GM19023 (cell line): ENCODE measurements at regions not wholly inside any gene's neighbourhood (a gene's known extent, or its start where the extent isn't known, plus 50 kb on each side); places are given as distances from the start of the nearest gene placed in this dataset.
"Not testable (repeated sequence)": the region's sequence is repeated elsewhere in the genome, so short reads cannot be mapped to it uniquely, and the experiment has no call there.

Source experiments
- ATAC-seq: cut with Tn5 transposase; IDR thresholded peaks from one replicate; pipeline ENCODE4 v1.9.1; 2021; ENCODE audit warnings: mild to moderate bottlenecking, moderate library complexity; ENCODE audit not compliant: unreplicated experiment

DNA sequence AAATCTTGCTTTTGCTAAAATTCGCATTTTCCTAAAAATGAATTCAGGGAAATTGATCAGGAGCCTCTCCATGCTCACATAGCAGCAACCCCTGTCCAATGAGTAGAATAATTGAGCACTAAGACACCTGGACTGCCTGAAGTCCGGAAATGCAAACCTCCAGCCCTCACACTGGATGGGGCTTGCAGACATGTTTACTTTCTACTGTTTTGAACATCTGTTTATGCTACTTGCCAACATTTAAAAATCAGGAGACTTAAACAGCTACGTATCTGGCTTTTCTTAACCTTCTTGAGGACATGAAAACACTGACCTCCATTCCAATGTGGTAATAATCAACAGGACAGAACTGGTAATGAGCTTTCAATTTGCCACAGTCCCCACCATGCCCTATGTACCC, 184.4 kb downstream of the SHOX2 start:
- ATAC-seq = no peak

- no peak for ATAC-seq
Observed at GRCh38 chr3:157920822-157921700, 185.2 kb downstream of the SHOX2 start.

GRCh38 chr3:157919319-157919887, 186.8 kb downstream of the SHOX2 start:
- ATAC-seq = no peak

DNA sequence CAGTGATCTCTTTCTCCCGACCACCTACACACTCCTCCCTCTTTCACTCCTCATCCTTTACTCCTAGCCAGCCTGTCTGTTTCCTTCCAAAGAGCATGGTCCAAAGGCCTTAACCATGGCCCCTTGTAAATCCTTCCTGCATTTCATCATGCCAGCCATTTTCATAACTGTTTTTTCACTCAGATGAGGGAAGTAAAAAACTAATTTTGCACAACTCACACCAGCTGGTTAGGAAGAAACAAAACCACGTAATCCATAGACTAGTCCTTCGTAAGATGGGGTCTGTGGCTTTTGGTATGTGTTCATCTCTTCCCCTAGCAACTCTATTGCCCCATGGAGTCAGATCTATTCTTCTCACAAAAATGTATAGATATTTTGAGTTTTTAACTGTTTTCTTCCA, 187.8 kb downstream of the SHOX2 start:
- no peak for ATAC-seq

GRCh38 chr3:157916672-157917071, 189.5 kb downstream of the SHOX2 start:
- no peak for ATAC-seq

GRCh38 chr3:157914882-157915281, 191.3 kb downstream of the SHOX2 start:
- no peak for ATAC-seq

GRCh38 chr3:157913741-157914150, 192.5 kb downstream of the SHOX2 start:
- no peak for ATAC-seq

DNA sequence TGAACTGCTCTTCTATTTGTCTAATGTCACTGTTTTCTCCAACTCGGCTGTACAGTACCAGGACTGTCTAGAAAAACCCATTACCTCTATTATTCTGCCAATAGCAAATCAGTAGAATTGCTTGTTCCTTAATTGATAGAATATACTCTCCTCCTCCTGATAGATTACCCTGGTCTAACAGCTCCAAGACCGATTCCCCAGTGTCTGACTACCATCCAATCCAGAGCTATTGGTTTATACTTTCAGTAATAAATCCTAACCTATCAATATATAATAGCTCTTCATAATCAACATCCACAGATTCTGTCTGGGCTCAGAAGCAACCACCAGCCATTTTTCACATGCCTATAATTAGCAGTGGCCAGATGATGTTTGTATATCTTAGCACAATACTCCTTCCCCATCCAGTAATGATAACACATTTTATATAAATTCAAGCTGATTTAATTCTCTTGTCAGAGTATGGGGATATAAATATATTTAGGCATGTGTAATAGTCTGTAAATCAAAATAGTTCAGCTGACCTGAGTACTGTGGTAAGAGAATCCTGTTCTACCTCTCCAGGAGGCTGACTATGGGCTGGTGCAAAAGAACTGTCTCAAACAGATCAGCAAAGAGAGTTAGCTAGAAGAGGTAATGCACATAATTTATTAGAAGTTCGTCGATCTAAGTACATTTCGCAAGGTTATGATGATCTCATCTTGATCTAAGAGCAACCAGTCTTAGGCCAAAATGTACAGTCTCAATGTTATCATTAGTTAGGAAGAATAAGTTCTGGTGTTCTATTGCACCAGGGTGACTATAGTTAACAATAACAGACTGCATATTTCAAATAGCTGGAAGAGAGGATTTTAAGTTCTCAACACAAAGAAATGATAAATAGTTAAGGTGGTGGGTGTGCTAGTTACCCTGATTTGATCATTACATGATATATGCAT, 193.4 kb downstream of the SHOX2 start:
- ATAC-seq = no peak

DNA sequence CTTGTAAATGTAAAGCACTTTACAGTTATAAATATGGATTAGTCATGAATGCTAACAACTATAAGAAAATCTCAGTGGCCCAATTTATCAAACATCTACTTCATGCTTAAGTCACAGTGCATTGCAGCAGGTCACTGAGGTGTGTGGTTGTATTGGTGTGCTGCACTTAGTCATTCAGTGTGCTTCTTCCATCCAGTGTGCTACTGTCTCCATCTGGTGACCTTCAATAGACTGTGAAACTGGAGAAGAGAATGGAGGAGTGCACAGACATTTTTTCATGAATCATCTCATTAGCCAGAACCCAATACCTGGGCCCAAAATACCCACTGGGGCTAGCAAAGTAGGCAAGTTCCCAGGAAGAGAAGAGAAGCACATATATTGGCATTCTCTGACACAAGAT, 199.6 kb downstream of the SHOX2 start:
- no peak for ATAC-seq

- ATAC-seq = no peak
Observed at GRCh38 chr3:157905885-157906284, 200.3 kb downstream of the SHOX2 start.

- ATAC-seq = not testable (repeated sequence)
Observed at GRCh38 chr3:157902680-157903079, 203.5 kb downstream of the SHOX2 start.

GRCh38 chr3:157888040-157888439, 218.2 kb downstream of the SHOX2 start:
- no peak for ATAC-seq

DNA sequence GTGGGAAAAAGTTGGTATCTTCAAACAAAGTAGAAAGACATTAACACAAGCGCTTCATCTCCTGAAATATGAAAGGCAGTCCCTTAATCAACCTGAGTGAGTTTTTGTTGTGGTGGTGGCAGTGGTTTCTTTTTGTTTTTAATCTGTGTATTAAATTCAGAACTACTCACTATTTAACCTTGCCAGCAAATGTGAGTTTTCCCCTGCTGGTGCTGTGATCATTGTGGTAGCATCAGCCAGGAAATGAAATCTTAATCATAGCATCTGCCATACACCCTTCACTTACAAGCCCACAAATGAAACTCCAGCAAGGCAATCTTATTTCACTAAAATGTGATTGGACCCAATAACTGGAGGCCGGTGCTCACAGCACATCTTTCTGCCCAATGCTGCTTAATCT, 229.7 kb downstream of the SHOX2 start:
- no peak for ATAC-seq

- ATAC-seq = no peak
Observed at GRCh38 chr3:157872902-157873301, 233.3 kb downstream of the SHOX2 start.

- no peak for ATAC-seq
Observed at GRCh38 chr3:157871838-157872460, 234.3 kb downstream of the SHOX2 start.

GRCh38 chr3:157871248-157871647, 235.0 kb downstream of the SHOX2 start:
- ATAC-seq = no peak

DNA sequence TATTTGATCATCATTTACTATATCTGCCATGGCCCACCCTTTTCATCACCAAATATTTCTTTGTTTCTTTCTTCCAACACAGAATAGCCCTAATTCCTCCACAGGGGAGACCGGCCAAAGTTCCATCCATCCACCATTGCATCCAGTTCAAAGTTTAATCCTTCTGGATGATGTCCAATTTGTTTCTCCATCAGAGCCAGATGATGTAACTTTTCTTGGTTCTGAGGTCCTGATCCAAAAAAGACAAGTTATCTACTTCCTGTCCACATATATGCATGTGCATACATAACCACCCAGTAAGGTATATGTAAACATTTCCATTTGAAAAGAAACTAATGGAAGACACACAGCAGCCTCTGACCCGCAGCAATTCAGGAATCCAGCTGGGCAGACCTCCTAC, 237.3 kb downstream of the SHOX2 start:
- ATAC-seq = no peak

GRCh38 chr3:157868196-157868595, 238.0 kb downstream of the SHOX2 start:
- ATAC-seq = no peak

DNA sequence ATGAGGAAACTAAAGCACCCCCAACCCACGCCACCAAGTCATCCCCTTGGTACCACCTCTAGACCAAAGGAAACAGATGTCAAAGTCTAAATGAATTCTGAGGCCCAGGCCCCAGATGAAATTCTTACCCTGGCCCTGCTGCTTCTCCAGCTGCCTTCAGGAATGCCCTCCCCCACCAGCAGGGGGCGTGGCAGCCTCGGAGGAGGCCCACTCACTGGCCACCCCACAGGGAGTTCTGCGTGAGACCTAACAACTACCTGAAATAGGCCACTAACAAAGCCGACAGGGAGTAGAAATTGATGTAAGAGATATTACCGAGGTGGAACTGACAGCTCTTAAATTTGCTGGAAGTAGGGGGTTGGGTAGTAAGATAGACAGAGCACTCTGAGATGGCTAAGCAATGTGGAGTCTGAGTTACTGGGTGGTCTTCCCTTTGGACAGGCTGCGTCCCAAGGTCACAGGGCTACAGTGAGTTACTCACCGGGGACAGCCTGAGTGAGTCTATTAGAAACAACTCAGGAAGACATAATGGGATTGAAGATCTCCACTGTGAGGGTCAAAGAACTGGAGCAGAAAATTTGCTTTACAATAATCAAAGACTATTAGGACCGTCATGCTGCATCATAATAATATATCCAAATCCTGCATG, 240.7 kb downstream of the SHOX2 start:
- ATAC-seq = peak; percentile 89

DNA sequence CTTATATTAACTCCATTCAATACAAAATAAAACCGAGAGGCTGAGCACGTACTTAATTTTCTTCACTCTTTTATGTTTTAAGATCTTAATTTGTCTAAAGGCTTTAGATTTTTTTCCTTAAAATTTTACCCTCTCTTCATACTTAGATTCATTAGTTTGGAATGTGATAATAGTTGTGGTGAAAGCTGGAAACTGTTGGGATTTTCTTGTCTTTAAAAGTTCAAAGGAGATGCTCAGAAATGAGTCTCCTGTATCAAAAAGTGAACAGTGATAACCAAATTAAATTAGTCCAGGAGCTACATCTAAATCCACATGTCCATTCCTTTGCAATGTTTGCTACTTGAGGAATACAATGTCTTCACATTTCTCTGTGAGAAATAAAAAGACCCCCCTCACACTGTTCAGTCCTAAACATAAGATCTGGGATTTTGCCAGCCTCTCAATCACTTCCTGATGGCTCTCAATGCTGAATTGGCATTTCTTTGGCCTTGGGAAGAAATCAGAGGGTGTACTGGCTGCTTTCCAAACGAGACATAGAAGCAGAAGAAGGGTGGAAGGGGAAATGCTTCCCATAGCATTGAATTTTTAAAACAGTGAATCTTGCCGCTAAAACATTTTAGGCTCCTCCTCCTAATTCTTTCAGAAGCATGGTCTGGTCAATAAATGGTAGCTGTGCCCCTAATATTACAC, 245.0 kb downstream of the SHOX2 start:
- ATAC-seq = no peak
